ENCODE measurements at regions not wholly inside any gene's neighbourhood (a gene's known extent, or its start where the extent isn't known, plus 50 kb on each side); places are given as distances from the start of the nearest gene placed in this dataset.

GRCh38 chr7:112708236-112708635, 82.0 kb downstream of the TMEM168 start:
- ChIA-PET POLR2A (interaction anchor here (0.7 to 1.3 kb wide), 3 partner anchors 9 to 146 kb away, joined by 3 read pairs; no protein-coding TSS in a partner anchor), CTCF (ENCODE audit: low intra/inter-chr PET ratio) (no interaction called here)
- Histone ChIP-seq H3K9me3 (replicated peaks; ENCODE audit: control insufficient read depth, insufficient read depth, low read depth, low read length) (no peaks in the 10 kb centered on the region), H2AFZ (ENCODE audit: low read depth, low read length) (no peak overlapping the region), H3K4me2 (ENCODE audit: insufficient read depth, low read length) (no peak overlapping the region), H3K27me3 (ENCODE audit: control insufficient read depth in 2 of 2, insufficient read depth in 2 of 2, low read length in 2 of 2) (no peaks in the 10 kb centered on the region; a peak in 1 of 5 replicates), H3K9me1 (ENCODE audit: control insufficient read depth, insufficient read depth, low read length) (no peaks in the 10 kb centered on the region), H3K79me2 (ENCODE audit: control insufficient read depth, insufficient read depth, low read length) (no peaks in the 10 kb centered on the region), H3K9ac (ENCODE audit: insufficient read depth in 1 of 2, low read depth in 2 of 2, low read length in 2 of 2) (no peak overlapping the region), H3K4me3 (no peak overlapping the region), H4K20me1 (replicated peaks; ENCODE audit: control insufficient read depth, insufficient read depth, low read length) (no peaks in the 10 kb centered on the region), H3K27ac (ENCODE audit: extremely low read depth, low read depth, low read length) (no peak overlapping the region), H3K4me1 (replicated peaks in 1 of 2; ENCODE audit: control insufficient read depth in 2 of 2, insufficient read depth in 2 of 2, low read length in 2 of 2) (no peaks in the 10 kb centered on the region), H3K36me3 (ENCODE audit: control insufficient read depth, insufficient read depth, low read length) (no peaks in the 10 kb centered on the region)
- in situ Hi-C loops (cut with MboI) = no loop called here
- DNase-seq (ENCODE audit: extremely low read depth in 1 of 4, low spot score in 3 of 4) = peak in 3 of 4 experiments; percentile 11 to 53 (median 50)
- FAIRE-seq = no peak
- no TSS peak for BruUV-seq (replicated peaks)
- intact Hi-C loops (cut with micrococcal nuclease) = no loop called here
- ATAC-seq = peak; percentile 50; the same call in 1 of the 3 replicates
- WGBS (ENCODE audit: insufficient coverage, low coverage, missing lambda C conversion rate) = 3% methylated on average over 1 of the region's 1 CpG
- TF ChIP-seq E2F3 (CRISPR knock-in tag; IDR thresholded peaks at IDR 0.05) (no peak), KAT2B (IDR thresholded peaks at IDR 0.05; ENCODE audit: low read depth, low read length) (no peak), HMGN3 (IDR thresholded peaks at IDR 0.05; ENCODE audit: borderline replicate concordance, extremely low read depth, insufficient read length, low read depth, low read length) (no peak), NR4A1 (CRISPR knock-in tag; IDR thresholded peaks at IDR 0.05) (no peak), NR4A1 (tag; IDR thresholded peaks at IDR 0.05) (no peak), NR2C2 (CRISPR knock-in tag; IDR thresholded peaks at IDR 0.05) (peak; percentile 82; the same call in 1 of the 2 replicates), NR2C2 (tag; IDR thresholded peaks at IDR 0.05) (peak; percentile 85), POLR2G (IDR thresholded peaks at IDR 0.05; ENCODE audit: low read depth, low read length) (no peak), RBM17 (IDR thresholded peaks at IDR 0.05; ENCODE audit: borderline replicate concordance, low read depth, low read length) (no peak), PTRF (tag; IDR thresholded peaks at IDR 0.05) (no peak), NR1H2 (CRISPR knock-in tag; IDR thresholded peaks at IDR 0.05) (no peak), ETV1 (tag; conservative IDR thresholded peaks at IDR 0.05; ENCODE audit: low read depth) (no peak), ARID4B (CRISPR knock-in tag; IDR thresholded peaks at IDR 0.05) (no peak), NRF1 (conservative IDR thresholded peaks at IDR 0.05 in 1 of 2, IDR thresholded peaks at IDR 0.05 in 1 of 2) (no peak)
- TF ChIP-seq, protein P1, sequence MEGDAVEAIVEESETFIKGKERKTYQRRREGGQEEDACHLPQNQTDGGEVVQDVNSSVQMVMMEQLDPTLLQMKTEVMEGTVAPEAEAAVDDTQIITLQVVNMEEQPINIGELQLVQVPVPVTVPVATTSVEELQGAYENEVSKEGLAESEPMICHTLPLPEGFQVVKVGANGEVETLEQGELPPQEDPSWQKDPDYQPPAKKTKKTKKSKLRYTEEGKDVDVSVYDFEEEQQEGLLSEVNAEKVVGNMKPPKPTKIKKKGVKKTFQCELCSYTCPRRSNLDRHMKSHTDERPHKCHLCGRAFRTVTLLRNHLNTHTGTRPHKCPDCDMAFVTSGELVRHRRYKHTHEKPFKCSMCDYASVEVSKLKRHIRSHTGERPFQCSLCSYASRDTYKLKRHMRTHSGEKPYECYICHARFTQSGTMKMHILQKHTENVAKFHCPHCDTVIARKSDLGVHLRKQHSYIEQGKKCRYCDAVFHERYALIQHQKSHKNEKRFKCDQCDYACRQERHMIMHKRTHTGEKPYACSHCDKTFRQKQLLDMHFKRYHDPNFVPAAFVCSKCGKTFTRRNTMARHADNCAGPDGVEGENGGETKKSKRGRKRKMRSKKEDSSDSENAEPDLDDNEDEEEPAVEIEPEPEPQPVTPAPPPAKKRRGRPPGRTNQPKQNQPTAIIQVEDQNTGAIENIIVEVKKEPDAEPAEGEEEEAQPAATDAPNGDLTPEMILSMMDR (IDR thresholded peaks at IDR 0.05 in 2 of 3, conservative IDR thresholded peaks at IDR 0.05 in 1 of 3; ENCODE audit: insufficient read depth in 2 of 3, low read depth in 1 of 3, low read length in 3 of 3) = peak; percentile 20 to 28 (median 25); a peak in 3 of 6 replicates
